ENCODE measurements at regions not wholly inside any gene's neighbourhood (a gene's known extent, or its start where the extent isn't known, plus 50 kb on each side); places are given as distances from the start of the nearest gene placed in this dataset.

GRCh38 chr20:60142587-60142986, 184.4 kb downstream of the CDH26 start:
- Histone ChIP-seq H3K4me1 (ENCODE audit: control insufficient read depth, insufficient read depth, low read length) (no peaks in the 10 kb centered on the region), H3K9me3 (ENCODE audit: control insufficient read depth, insufficient read depth, low read depth, low read length) (no peaks in the 10 kb centered on the region), H3K4me3 (ENCODE audit: low read depth in 2 of 2, low read length in 2 of 2) (no peak overlapping the region), H3K27me3 (ENCODE audit: control insufficient read depth, insufficient read depth, low read length) (peaks cover 3% of the 10 kb centered on the region; the same call in 1 of the 2 replicates), H3K27ac (ENCODE audit: low read length) (no peak overlapping the region), H3K36me3 (ENCODE audit: control insufficient read depth, insufficient read depth, low read length) (no peaks in the 10 kb centered on the region)
- ChIA-PET CTCF (no interaction called here), POLR2A (no interaction called here)
- ATAC-seq, result no peak
- no TSS peak for BruUV-seq (replicated peaks)
- no peak for DNase-seq (ENCODE audit: low read depth, low spot score)
- intact Hi-C loops (cut with micrococcal nuclease; ENCODE audit: unreplicated experiment) (no loop called here), in situ Hi-C loops (cut with HindIII; ENCODE audit: low pct_unique_long_range_greater_than_20kb, low sequenced_read_pairs) (no loop called here)
- TF ChIP-seq, protein P1, sequence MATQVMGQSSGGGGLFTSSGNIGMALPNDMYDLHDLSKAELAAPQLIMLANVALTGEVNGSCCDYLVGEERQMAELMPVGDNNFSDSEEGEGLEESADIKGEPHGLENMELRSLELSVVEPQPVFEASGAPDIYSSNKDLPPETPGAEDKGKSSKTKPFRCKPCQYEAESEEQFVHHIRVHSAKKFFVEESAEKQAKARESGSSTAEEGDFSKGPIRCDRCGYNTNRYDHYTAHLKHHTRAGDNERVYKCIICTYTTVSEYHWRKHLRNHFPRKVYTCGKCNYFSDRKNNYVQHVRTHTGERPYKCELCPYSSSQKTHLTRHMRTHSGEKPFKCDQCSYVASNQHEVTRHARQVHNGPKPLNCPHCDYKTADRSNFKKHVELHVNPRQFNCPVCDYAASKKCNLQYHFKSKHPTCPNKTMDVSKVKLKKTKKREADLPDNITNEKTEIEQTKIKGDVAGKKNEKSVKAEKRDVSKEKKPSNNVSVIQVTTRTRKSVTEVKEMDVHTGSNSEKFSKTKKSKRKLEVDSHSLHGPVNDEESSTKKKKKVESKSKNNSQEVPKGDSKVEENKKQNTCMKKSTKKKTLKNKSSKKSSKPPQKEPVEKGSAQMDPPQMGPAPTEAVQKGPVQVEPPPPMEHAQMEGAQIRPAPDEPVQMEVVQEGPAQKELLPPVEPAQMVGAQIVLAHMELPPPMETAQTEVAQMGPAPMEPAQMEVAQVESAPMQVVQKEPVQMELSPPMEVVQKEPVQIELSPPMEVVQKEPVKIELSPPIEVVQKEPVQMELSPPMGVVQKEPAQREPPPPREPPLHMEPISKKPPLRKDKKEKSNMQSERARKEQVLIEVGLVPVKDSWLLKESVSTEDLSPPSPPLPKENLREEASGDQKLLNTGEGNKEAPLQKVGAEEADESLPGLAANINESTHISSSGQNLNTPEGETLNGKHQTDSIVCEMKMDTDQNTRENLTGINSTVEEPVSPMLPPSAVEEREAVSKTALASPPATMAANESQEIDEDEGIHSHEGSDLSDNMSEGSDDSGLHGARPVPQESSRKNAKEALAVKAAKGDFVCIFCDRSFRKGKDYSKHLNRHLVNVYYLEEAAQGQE (IDR thresholded peaks at IDR 0.05; ENCODE audit: insufficient read depth in 1 of 2, low read depth in 2 of 2, low read length in 1 of 2), result no peak
- no peak for TF ChIP-seq TCF7L2 (IDR thresholded peaks at IDR 0.05; ENCODE audit: low read depth, low read length)
- no peak for TF ChIP-seq POLR2AphosphoS5 (IDR thresholded peaks at IDR 0.05; ENCODE audit: low read depth, low read length)

GRCh38 chr20:60143261-60143842, 185.1 kb downstream of the CDH26 start:
- POLR2A ChIA-PET, result no interaction called here
- H3K4me1 ChIP-seq (ENCODE audit: control insufficient read depth, insufficient read depth, low read length), result no peaks in the 10 kb centered on the region
- intact Hi-C loops (cut with micrococcal nuclease; ENCODE audit: unreplicated experiment) (no loop called here), in situ Hi-C loops (cut with HindIII; ENCODE audit: low pct_unique_long_range_greater_than_20kb, low sequenced_read_pairs) (no loop called here)
- DNase-seq (ENCODE audit: low read depth, low spot score) (no peak), ATAC-seq (no peak)
- H3K36me3 ChIP-seq (ENCODE audit: control insufficient read depth, insufficient read depth, low read length), result no peaks in the 10 kb centered on the region
- CTCF ChIA-PET, result no interaction called here
- no TSS peak for BruUV-seq (replicated peaks)
- no peaks in the 10 kb centered on the region for H3K9me3 ChIP-seq (ENCODE audit: control insufficient read depth, insufficient read depth, low read depth, low read length)
- H3K27ac ChIP-seq (ENCODE audit: low read length), result no peak overlapping the region
- H3K4me3 ChIP-seq (ENCODE audit: low read depth in 2 of 2, low read length in 2 of 2), result no peak overlapping the region
- H3K27me3 ChIP-seq (ENCODE audit: control insufficient read depth, insufficient read depth, low read length), result peaks cover 3% of the 10 kb centered on the region; the same call in 1 of the 2 replicates
- no peak for TF ChIP-seq POLR2AphosphoS5 (IDR thresholded peaks at IDR 0.05; ENCODE audit: low read depth, low read length)
- TF ChIP-seq CTCF (IDR thresholded peaks at IDR 0.05), result no peak

DNA sequence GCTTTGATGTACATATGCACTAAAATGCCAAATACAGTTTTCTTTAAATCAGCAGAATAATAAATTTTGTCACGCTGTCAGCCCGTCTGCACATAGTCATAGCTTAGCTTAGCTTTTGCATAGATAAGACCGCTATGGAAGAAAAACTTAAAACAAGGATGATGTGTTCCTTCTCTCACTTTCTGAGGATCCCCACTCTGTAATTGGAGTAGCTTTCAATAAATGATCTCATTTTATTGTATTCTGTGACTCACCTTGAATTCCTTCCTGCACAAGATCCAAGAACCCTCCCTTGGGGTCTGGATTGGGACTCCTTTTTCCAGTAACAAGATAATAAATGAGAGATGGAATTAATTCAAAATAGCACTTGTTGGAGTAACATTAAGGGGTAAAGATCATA, 186.2 kb downstream of the CDH26 start:
- no peak overlapping the region for H3K4me3 ChIP-seq (ENCODE audit: low read depth in 2 of 2, low read length in 2 of 2)
- no peak for DNase-seq (ENCODE audit: low read depth, low spot score)
- ChIA-PET CTCF (no interaction called here), POLR2A (no interaction called here)
- peaks cover 3% of the 10 kb centered on the region; the same call in 1 of the 2 replicates for H3K27me3 ChIP-seq (ENCODE audit: control insufficient read depth, insufficient read depth, low read length)
- H3K9me3 ChIP-seq (ENCODE audit: control insufficient read depth, insufficient read depth, low read depth, low read length), result no peaks in the 10 kb centered on the region
- no peak for ATAC-seq
- in situ Hi-C loops (cut with HindIII; ENCODE audit: low pct_unique_long_range_greater_than_20kb, low sequenced_read_pairs), result no loop called here
- TF ChIP-seq, protein P1 (IDR thresholded peaks at IDR 0.05; ENCODE audit: insufficient read depth in 1 of 2, low read depth in 2 of 2, low read length in 1 of 2), result no peak
- TF ChIP-seq SIN3A (IDR thresholded peaks at IDR 0.05; ENCODE audit: borderline replicate concordance, insufficient read depth, low read depth, low read length), result no peak
- no peak for TF ChIP-seq TCF7L2 (IDR thresholded peaks at IDR 0.05; ENCODE audit: low read depth, low read length)
- TF ChIP-seq POLR2AphosphoS5 (IDR thresholded peaks at IDR 0.05; ENCODE audit: low read depth, low read length), result no peak
- TF ChIP-seq CTCF (IDR thresholded peaks at IDR 0.05), result no peak
- H3K4me1 ChIP-seq (ENCODE audit: control insufficient read depth, insufficient read depth, low read length), result no peaks in the 10 kb centered on the region
- no TSS peak for BruUV-seq (replicated peaks)
- no peak overlapping the region for H3K27ac ChIP-seq (ENCODE audit: low read length)
- intact Hi-C loops (cut with micrococcal nuclease; ENCODE audit: unreplicated experiment), result no loop called here
- no peaks in the 10 kb centered on the region for H3K36me3 ChIP-seq (ENCODE audit: control insufficient read depth, insufficient read depth, low read length)

Data from Panc1 (cell line).